Lower leg skin (tissue), 3 donors: ENCODE measurements at regions not wholly inside any gene's neighbourhood (a gene's known extent, or its start where the extent isn't known, plus 50 kb on each side); places are given as distances from the start of the nearest gene placed in this dataset.

ENCODE experiments used
- POLR2A ChIP-seq, 2 donors: fragments of 450-650 bp; IDR thresholded peaks; one replicate each; pipeline ENCODE4 v1.6.1; 2016 to 2017; ENCODE audit warnings: antibody characterized with exemption in 2 of 2, mild to moderate bottlenecking in 1 of 2, moderate library complexity in 1 of 2
- TF ChIP-seq, protein P1 (sequence below), 3 donors: fragments of 450-650 bp; IDR thresholded peaks; one replicate each; pipeline ENCODE4 v1.5.1; 2016; ENCODE audit warnings: antibody characterized with exemption in 3 of 3, mild to moderate bottlenecking in 3 of 3, moderate library complexity in 2 of 3

DNA sequence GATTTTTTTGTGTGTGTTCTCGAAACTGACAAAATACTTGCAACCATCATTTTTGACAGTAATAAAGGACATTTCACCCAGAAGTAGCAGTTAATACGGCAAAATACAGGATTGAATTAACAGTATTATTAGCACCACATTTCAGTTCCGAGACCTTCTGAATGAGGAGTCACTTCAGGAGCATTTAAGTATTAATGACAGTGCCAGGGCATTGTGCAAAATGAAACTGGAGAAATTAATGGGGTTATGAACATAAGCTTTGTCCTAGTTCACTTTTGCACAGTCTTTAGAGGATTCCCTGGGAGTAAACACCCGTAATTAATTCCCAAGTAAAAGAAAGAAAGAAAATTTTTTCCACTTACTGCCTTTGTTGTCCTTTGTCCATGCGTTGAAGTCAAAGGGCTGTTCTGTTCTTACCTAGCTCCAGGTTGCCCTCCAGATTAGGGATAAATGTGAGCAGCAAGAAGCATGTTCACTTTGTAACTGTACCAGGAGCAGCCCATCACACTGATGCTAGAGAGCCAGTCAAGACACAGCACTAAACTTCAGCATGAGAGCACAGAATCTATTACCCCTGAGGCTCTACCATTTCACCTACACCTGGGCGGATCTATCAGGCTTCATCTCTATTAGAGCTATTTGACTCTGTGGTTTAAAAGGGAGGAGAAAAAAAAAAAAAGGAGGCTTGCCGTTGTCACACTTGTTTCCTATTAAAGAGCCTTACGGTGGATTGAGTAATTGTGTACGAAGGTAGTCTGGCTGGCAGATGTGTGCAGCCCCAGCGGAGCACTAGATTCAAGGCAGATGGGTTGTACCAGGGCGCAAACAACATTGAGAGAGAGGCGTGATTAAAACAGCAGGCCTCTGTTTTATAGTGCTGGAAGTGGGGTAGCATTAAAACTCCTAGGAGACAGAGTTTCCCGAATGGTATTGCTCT is 297.8 kb upstream of the SEMA3A start:
- TF ChIP-seq, protein P1, sequence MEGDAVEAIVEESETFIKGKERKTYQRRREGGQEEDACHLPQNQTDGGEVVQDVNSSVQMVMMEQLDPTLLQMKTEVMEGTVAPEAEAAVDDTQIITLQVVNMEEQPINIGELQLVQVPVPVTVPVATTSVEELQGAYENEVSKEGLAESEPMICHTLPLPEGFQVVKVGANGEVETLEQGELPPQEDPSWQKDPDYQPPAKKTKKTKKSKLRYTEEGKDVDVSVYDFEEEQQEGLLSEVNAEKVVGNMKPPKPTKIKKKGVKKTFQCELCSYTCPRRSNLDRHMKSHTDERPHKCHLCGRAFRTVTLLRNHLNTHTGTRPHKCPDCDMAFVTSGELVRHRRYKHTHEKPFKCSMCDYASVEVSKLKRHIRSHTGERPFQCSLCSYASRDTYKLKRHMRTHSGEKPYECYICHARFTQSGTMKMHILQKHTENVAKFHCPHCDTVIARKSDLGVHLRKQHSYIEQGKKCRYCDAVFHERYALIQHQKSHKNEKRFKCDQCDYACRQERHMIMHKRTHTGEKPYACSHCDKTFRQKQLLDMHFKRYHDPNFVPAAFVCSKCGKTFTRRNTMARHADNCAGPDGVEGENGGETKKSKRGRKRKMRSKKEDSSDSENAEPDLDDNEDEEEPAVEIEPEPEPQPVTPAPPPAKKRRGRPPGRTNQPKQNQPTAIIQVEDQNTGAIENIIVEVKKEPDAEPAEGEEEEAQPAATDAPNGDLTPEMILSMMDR (IDR thresholded peaks at IDR 0.05), result no peak
- TF ChIP-seq POLR2A (IDR thresholded peaks at IDR 0.05), result no peak
